ENCODE measurements at regions not wholly inside any gene's neighbourhood (a gene's known extent, or its start where the extent isn't known, plus 50 kb on each side); places are given as distances from the start of the nearest gene placed in this dataset.

GRCh38 chr11:131299598-131300438, 70.6 kb upstream of the NTM start:
- no peak overlapping the region for H3K4me3 ChIP-seq (replicated peaks in 1 of 2; ENCODE audit: low read depth in 1 of 2, low read length in 2 of 2)
- ChIA-PET CTCF (no interaction called here), POLR2A (no interaction called here), RAD21 (ENCODE audit: low non-redundant PET in 1 of 2, low total read pairs in 2 of 2, uncharacterized antibody in 2 of 2, unreplicated experiment in 2 of 2) (no interaction called here)
- H3K27me3 ChIP-seq (ENCODE audit: insufficient read depth, low read length), result no peaks in the 10 kb centered on the region
- no peaks in the 10 kb centered on the region for H3K79me2 ChIP-seq (ENCODE audit: insufficient read depth, low read length)
- ATAC-seq, result no peak
- no peaks in the 10 kb centered on the region for H3K36me3 ChIP-seq (ENCODE audit: control insufficient read depth in 1 of 2, insufficient read depth in 2 of 2, low read length in 2 of 2)
- H2AFZ ChIP-seq (ENCODE audit: low read depth, low read length, poor library complexity, severe bottlenecking), result no peak overlapping the region
- H3K4me2 ChIP-seq (ENCODE audit: low read length), result no peak overlapping the region
- intact Hi-C loops (cut with micrococcal nuclease), result no loop called here
- no peak for DNase-seq (ENCODE audit: low read depth, low spot score)
- TF ChIP-seq SIN3A (IDR thresholded peaks at IDR 0.05; ENCODE audit: low read depth), result no peak
- TF ChIP-seq POLR2AphosphoS5 (IDR thresholded peaks at IDR 0.05; ENCODE audit: low read depth, low read length), result no peak
- no peak for TF ChIP-seq EZH2phosphoT487 (IDR thresholded peaks at IDR 0.05; ENCODE audit: borderline replicate concordance)
- no peak for TF ChIP-seq ELF1 (IDR thresholded peaks at IDR 0.05; ENCODE audit: borderline replicate concordance, low read depth)
- TF ChIP-seq CTCF (IDR thresholded peaks at IDR 0.05 in 2 of 3, conservative IDR thresholded peaks at IDR 0.05 in 1 of 3; ENCODE audit: borderline replicate concordance in 1 of 3, insufficient read depth in 1 of 3, low read depth in 2 of 3, low read length in 2 of 3), result no peak
- no peak for TF ChIP-seq ZNF274 (IDR thresholded peaks at IDR 0.05; ENCODE audit: low read depth, low read length)
- TF ChIP-seq CBX3 (IDR thresholded peaks at IDR 0.05; ENCODE audit: low read depth), result no peak
- no peak for TF ChIP-seq RAD21 (IDR thresholded peaks at IDR 0.05; ENCODE audit: low read depth)
- TF ChIP-seq ATF3 (IDR thresholded peaks at IDR 0.05), result no peak
- TF ChIP-seq SP1 (IDR thresholded peaks at IDR 0.05; ENCODE audit: low read depth), result no peak
- TF ChIP-seq SRF (IDR thresholded peaks at IDR 0.05; ENCODE audit: low read depth), result no peak
- TF ChIP-seq ZFX (IDR thresholded peaks at IDR 0.05), result no peak
- TF ChIP-seq REST (IDR thresholded peaks at IDR 0.05; ENCODE audit: low read depth), result no peak
- no peak for TF ChIP-seq EZH2 (IDR thresholded peaks at IDR 0.05)
- TF ChIP-seq MAX (IDR thresholded peaks at IDR 0.05), result no peak
- H3K9me2 ChIP-seq (ENCODE audit: insufficient read depth), result no peaks in the 10 kb centered on the region
- no peak overlapping the region for H3K9ac ChIP-seq (ENCODE audit: low read length)
- H3K9me3 ChIP-seq (ENCODE audit: control insufficient read depth in 1 of 2, insufficient read depth in 1 of 2, low read depth in 1 of 2, low read length in 2 of 2), result peaks cover 0 to 20% of the 10 kb centered on the region in 2 experiments; a peak in 2 of 4 replicates
- no TSS peak for BruUV-seq (replicated peaks)
- no peaks in the 10 kb centered on the region for H3K4me1 ChIP-seq (ENCODE audit: control insufficient read depth in 1 of 2, insufficient read depth in 2 of 2, low read length in 2 of 2)
- H4K20me1 ChIP-seq (ENCODE audit: insufficient read depth), result no peaks in the 10 kb centered on the region
- H3K27ac ChIP-seq (ENCODE audit: low read depth, low read length), result no peak overlapping the region
